ENCODE measurements at regions not wholly inside any gene's neighbourhood (a gene's known extent, or its start where the extent isn't known, plus 50 kb on each side); places are given as distances from the start of the nearest gene placed in this dataset.

GRCh38 chr9:109549386-109549785, 51.3 kb upstream of the PTPN3 start:
- DNase-seq (ENCODE audit: low spot score), result no peak

GRCh38 chr9:109551651-109552050, 53.5 kb upstream of the PTPN3 start:
- DNase-seq (ENCODE audit: low spot score), result no peak

DNA sequence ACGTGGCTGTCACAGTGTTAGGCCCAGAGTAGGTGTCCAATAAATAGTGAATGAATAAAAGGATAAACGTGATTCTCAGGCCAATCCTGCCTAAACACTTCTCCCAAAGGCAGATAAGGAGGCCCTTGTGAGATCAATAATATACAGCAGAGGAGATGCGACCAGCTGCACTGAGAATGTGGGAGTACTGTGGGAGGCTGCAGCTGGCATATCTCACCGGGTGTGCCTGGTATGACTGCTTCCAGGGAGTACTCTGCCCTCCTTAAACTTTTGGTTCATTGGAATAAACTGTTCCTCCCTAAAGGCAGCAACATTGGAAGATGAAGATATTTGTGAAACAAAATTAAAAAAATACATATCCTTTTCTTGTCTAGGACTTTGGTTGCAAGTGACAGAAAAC, 57.1 kb upstream of the PTPN3 start:
- no peak for DNase-seq (ENCODE audit: low spot score)

GRCh38 chr9:109556061-109556460, 58.0 kb upstream of the PTPN3 start:
- no peak for DNase-seq (ENCODE audit: low spot score)

DNA sequence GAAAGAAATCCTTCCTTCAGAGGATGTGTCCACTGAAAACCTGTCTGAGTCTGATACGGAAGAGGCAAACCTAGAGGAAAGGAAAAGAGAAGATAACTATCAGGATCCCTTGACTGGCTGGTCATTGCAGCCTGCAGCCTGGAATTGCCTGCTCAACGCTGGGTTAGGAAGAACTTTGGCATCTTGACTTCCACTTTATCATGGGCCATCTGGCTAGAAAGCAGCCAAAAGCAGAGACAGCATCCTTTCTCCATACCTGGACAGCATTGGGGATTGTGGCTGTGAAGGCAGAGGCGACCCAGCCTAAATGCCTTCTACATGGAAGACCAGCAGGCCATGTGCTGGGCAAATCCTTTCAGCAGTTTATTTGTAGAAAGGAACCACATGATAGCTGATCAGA, 58.7 kb upstream of the PTPN3 start:
- no peak for DNase-seq (ENCODE audit: low spot score)

DNA sequence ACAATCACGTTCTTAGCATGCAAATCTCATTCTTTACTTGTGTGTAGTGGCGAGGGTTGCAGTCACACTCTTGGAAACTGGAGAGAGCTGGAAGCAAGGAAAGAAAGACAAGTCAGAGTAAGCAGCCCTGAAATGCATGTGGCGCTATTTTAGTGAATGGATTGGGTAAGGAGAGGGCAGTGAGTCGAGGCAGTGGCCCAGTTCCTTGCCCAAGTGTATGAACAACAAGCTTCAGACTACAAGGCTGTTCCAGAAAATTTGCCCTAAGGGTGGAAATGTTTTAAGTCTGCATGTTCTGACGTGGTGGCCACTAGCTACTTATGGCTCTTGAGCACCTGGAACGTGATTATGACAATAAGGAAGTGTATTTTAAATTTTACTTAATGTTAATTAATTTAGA, 59.4 kb upstream of the PTPN3 start:
- no peak for DNase-seq (ENCODE audit: low spot score)

GRCh38 chr9:109558718-109559151, 60.6 kb upstream of the PTPN3 start:
- no peak for DNase-seq (ENCODE audit: low spot score)

DNA sequence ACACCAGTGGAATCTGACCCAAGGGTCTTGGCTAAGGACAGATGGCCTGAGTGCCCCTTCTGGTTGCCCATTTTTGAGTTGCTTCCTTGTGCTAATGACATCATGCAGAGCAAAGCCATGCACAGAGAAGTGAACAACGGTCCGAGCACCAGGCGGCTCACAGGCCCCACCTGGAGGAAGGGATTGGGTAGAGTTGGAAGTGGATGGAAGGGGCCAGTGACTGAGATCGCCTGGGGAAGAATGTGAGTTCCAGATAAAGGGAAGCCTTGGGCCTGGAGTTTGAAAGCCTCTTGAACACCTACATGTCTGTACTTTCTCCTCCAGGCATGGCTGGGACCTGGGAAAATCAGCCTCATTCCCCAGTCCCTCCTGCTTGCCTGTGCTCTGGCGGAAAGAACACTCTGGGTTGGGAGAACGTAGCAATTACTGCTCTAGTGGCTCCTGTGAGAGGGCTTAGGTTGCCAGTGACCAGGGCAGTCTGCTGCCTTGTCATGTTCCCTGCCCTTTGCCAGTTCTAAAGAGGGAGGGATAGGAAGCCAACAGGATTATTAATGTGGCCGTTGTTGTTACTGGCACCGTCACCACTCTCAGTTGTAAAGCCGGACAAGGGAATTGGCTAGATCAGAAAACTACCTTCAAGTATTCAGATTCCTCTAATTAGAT, 62.5 kb upstream of the PTPN3 start:
- DNase-seq (ENCODE audit: low spot score), result peak; percentile 23

- no peak for DNase-seq (ENCODE audit: low spot score)
Measured at GRCh38 chr9:109561137-109561536, 63.0 kb upstream of the PTPN3 start.

GRCh38 chr9:109568089-109568488, 70.0 kb upstream of the PTPN3 start:
- DNase-seq (ENCODE audit: low spot score), result no peak

DNA sequence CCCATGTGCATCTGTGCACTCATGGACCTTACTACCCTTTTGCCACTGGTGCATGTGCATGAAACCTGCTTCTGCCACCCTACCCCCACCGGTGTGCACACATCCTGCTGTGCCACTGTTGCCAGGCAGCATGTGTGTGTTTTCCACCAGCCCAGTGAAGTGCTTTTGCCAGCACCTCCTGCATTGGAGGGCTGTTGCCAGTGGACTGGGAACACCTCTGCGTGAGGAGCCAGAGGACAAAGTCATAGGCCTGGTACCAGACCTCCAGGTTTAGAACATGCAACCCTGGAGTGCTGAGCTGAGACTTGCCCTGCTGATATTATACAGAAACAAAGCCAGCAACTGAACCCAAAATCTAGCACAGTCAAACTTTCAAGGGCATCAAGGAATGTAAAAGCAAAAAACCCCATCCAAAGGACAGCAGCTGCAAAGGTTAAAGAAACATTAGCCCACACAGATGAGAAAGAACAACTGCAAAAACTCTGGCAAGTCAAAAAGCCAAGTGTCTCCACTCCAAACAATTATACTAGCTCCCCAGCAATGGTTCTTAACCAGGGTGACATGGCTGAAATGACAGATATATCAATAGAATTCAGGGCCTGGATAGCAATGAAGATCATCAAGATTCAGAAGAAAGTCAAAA, 70.6 kb upstream of the PTPN3 start:
- DNase-seq (ENCODE audit: low spot score), result no peak

DNA sequence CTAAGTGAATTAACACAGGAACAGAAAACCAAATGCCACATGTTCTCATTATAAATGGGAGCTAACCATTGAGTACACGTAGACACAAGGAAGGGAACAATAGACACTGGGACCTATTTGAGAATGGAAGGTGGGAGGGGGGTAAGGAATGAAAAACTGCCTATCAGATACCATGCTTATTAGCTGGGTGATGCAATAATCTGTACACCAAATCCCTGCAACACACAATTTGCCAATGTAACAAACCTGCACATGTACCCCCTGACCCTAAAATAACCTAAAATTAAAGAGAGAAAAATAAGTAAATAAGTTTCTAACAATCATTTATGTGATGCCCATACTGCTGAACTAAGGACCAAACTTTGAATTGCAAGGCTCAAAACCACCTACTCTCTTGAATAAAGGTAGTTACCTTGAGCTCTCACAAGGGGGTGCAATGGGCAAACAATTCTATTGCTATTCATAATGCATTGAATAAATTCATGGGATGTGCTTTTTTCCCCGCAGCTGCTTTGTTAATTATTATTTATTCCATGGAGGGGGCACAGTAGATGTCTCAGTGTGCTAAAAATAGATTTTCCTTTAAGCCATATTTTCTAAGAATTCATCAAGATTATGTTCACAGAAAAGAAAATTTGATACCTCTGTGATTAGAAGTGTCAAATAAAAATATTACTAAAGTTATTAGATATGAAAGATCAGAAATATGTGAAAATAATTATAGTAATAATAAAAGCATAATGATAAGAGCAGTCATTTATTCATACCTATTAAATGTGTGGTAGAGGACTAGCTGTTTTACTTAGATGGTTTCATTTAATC, 76.2 kb upstream of the PTPN3 start:
- peak; percentile 31 for DNase-seq (ENCODE audit: low spot score)

- no peak for DNase-seq (ENCODE audit: low spot score)
Measured at GRCh38 chr9:109576762-109577161, 78.7 kb upstream of the PTPN3 start.

DNA sequence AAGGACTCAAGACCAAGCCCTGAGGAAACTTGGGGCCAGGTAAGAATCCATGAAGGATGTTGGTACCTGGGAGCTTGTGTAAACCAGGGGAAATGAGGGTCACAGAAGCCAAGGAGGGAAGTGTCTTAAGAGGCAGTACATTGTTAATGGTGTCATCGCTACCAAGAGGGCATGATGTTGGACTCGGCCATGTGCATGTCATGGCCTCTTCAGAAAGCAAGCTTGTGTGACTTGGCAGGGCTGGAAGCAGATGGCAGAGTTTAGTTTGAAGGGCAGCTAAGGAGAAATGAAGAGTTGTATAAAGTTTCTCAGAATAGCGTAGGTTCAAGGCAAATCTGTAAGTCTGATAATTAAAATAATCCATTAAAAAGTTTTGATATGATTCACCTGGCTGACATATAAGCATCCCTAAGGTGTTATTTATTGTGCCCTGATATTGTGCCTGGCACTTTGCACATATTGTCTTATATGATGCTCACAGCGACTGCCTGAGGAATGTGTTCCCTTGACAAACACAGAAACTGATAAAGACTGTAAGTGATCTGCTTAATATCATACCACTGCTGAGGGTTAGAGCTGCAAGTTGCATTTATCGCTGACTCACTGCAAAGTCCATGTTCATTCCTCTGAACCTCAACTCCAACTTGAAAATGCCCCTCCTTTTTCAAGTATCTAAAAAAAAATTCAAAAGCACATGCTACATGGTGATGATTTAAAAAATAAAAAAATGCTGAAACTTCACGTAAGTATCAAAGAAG, 81.3 kb upstream of the PTPN3 start:
- no peak for DNase-seq (ENCODE audit: low spot score)

DNA sequence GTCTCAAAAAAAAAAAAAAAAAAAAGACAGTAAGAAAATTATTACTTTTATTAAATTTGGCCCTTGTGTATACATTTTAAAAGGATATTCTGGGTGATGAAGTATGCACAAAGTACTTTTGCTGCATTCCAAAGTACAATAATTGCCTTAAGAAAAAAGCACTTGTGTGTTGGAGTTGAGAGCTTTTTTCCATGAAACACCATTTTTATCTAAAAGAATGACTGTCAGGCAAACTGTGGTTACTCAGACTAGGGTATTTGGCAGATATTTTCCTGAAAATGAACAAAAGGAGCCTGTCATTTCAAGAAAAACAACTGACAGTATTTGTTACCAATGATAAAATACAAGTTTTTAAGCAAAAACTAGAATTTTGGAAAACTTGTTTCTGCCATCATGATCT, 84.3 kb upstream of the PTPN3 start:
- no peak for DNase-seq (ENCODE audit: low spot score)

GRCh38 chr9:109584205-109584604, 86.1 kb upstream of the PTPN3 start:
- DNase-seq (ENCODE audit: low spot score), result no peak

GRCh38 chr9:109585796-109586195, 87.7 kb upstream of the PTPN3 start:
- DNase-seq (ENCODE audit: low spot score), result no peak

DNA sequence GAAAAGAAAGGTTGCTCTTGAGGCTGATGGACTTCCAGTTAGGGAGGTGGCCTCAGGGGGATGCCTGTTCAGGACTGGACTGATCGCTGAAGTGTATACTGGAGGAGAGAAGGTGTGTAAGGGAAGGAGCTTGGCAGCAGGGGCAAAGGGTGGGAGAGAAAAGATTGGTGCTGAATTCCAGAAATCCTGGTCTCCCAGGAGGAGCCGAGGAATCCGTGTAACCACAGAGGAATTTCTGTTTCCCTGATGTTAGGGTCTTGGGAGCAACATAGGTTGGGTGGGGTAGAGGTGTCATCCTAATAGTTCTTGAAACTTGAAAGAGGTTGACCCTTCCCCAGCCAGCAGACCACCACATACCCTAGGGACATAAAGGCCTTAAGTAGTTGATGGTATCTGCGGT, 88.9 kb upstream of the PTPN3 start:
- no peak for DNase-seq (ENCODE audit: low spot score)

GRCh38 chr9:109588415-109588814, 90.3 kb upstream of the PTPN3 start:
- no peak for DNase-seq (ENCODE audit: low spot score)

- DNase-seq (ENCODE audit: low spot score), result no peak
Measured at GRCh38 chr9:109590966-109591365, 92.9 kb upstream of the PTPN3 start.

- DNase-seq (ENCODE audit: low spot score), result no peak
Measured at GRCh38 chr9:109591691-109592090, 93.6 kb upstream of the PTPN3 start.

DNA sequence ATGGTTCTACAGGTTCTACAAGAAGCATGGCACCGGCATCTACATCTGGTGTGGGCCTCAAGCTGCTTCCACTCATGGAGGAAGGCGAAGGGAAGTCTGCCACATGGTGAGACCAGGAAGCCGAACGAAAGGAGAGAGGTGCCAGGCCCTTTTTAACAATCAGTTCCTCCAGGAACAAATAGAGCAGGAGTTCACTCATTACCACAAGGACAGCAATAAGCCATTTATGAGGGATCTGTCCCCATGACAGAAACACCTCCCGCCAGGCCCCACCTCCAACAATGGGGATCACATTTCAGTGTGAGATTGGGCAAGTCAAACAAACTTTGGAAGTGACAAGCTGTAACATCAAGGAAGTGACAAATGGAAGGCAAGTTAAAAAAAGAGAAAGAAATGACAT, 95.5 kb upstream of the PTPN3 start:
- no peak for DNase-seq (ENCODE audit: low spot score)

DNA sequence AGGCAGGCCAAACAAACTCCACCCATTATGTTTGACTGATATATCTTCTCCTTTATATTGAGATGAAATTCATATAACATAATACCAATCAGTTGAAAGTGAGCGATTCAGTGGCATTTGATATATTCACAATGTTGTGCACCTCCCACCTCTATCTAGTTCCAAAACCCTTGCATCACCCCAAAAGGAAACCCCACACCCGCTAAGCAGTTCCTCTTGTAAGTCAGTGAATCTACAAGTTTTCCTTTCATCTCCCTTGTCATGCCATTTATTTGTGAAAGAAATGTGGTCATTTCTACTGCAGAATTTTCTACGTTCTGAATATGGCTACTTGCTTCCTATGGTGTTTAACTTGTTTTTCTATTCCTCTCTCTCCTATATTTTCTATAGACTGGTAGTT, 99.4 kb upstream of the PTPN3 start:
- no peak for DNase-seq (ENCODE audit: low spot score)

Measured in HuH-7.5 (cell line).